Smooth muscle cell (in vitro differentiated cells): ENCODE measurements at regions not wholly inside any gene's neighbourhood (a gene's known extent, or its start where the extent isn't known, plus 50 kb on each side); places are given as distances from the start of the nearest gene placed in this dataset.
A peak's percentile ranks its signal among the peaks of the same experiment; 100 is the strongest.

Experiments
- DNase-seq: peaks from one replicate; lab custom pipeline; 2025; ENCODE audit not compliant: unreplicated experiment; lab: John Stamatoyannopoulos, UW
- H2AFZ ChIP-seq: fragments of 200-600 bp; sonication (generic); 2 replicates; pipeline ENCODE4 v1.6.0; 2016; ENCODE audit warnings: antibody characterized with exemption, low read depth, mild to moderate bottlenecking
- H3F3A ChIP-seq: fragments of 200-600 bp; sonication (generic); 2 replicates; pipeline ENCODE4 v1.6.0; 2017; ENCODE audit warnings: antibody characterized with exemption, low read depth
- H3K27ac ChIP-seq: fragments of 200-600 bp; sonication (generic); 2 replicates; pipeline ENCODE4 v1.5.1; 2016; ENCODE audit warnings: low read depth, mild to moderate bottlenecking
- H3K27me3 ChIP-seq: fragments of 200-600 bp; sonication (generic); 2 replicates; pipeline ENCODE4 v1.6.1; 2016; ENCODE audit warnings: low read depth, mild to moderate bottlenecking
- H3K36me3 ChIP-seq: fragments of 200-600 bp; sonication (generic); 2 replicates; pipeline ENCODE4 v1.5.1; 2016; ENCODE audit warnings: low read depth
- H3K4me1 ChIP-seq: fragments of 200-600 bp; sonication (generic); 2 replicates; pipeline ENCODE4 v1.5.1; 2016; ENCODE audit warnings: low read depth
- H3K4me2 ChIP-seq: fragments of 200-600 bp; sonication (generic); 2 replicates; pipeline ENCODE4 v1.6.0; 2016; ENCODE audit warnings: mild to moderate bottlenecking
- H3K4me3 ChIP-seq: fragments of 200-600 bp; sonication (generic); 2 replicates; pipeline ENCODE4 v1.5.1; 2016; ENCODE audit warnings: mild to moderate bottlenecking
- H3K79me2 ChIP-seq: fragments of 200-600 bp; sonication (generic); 2 replicates; pipeline ENCODE4 v1.6.0; 2016; ENCODE audit warnings: low read depth, mild to moderate bottlenecking
- H3K9ac ChIP-seq: fragments of 200-600 bp; sonication (generic); 2 replicates; pipeline ENCODE4 v1.6.0; 2016; ENCODE audit warnings: low read depth
- H3K9me3 ChIP-seq: fragments of 200-600 bp; sonication (generic); replicated peaks from 2 replicates; pipeline ENCODE4 v1.5.1; 2016; ENCODE audit warnings: low read depth
- H4K20me1 ChIP-seq: fragments of 200-600 bp; sonication (generic); 2 replicates; pipeline ENCODE4 v1.6.0; 2016; ENCODE audit warnings: low read depth
- WGBS: methylation state at CpG from one replicate; pipeline ENCODE4 v1.1.7; 2016; ENCODE audit warnings: low lambda C conversion rate; 5-methylcytosine and 5-hydroxymethylcytosine counted together
- TF ChIP-seq, protein P1 (sequence below): fragments of 200-600 bp; sonication (generic); IDR thresholded peaks from 2 replicates; pipeline ENCODE4 v1.5.1; 2017; ENCODE audit warnings: borderline replicate concordance, mild to moderate bottlenecking, antibody characterized with exemption; ENCODE audit not compliant: insufficient read depth, poor library complexity, severe bottlenecking

DNA sequence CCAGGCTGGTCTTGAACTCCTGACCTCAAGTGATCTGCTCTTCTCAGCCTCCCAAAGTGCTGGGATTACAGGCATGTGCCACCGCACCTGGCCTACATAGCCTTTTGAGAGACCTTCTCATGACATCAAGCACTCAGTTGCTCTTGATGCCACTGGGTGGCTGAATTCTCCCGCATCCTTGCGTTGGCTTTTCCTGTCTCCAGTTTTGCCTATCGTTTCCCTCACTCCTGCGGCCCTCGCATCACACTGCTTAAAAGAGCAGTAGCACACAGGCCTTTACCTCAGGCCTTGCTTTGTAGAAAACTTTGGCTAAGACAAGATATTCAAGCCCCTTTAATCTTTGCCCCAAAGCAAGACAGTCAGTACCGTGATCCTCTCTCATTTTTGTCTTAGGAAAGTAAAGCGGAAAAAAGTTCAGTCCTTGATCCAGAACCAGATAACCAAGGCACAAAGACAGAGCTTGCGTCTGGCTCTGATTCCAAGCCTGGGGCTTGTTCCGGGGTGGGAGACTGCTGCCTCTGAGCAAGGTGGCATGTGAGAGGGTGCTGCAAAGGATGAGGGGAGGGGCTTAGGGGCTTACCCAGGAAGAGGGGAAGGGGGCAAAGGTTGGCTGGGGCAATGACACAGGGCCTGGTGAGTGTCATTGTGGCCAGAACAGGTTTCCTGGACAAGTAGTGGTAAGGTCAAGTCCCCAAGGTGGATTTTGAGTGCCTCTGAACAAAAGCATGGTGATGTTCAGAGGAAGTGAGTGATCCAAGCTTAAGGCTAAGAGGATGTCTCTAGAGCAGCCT is 175.0 kb upstream of the TLE3 start:
- Histone ChIP-seq H3K36me3 (no peaks in the 10 kb centered on the region), H3K9me3 (no peaks in the 10 kb centered on the region), H3K4me2 (no peak overlapping the region), H3K79me2 (no peaks in the 10 kb centered on the region), H3K9ac (no peak overlapping the region), H3F3A (peaks cover 19% of the 10 kb centered on the region), H3K4me3 (no peak overlapping the region), H2AFZ (no peak overlapping the region), H3K27me3 (no peaks in the 10 kb centered on the region), H3K4me1 (peaks cover 22% of the 10 kb centered on the region), H3K27ac (peak overlapping the region; percentile 17), H4K20me1 (no peaks in the 10 kb centered on the region)
- TF ChIP-seq, protein P1, sequence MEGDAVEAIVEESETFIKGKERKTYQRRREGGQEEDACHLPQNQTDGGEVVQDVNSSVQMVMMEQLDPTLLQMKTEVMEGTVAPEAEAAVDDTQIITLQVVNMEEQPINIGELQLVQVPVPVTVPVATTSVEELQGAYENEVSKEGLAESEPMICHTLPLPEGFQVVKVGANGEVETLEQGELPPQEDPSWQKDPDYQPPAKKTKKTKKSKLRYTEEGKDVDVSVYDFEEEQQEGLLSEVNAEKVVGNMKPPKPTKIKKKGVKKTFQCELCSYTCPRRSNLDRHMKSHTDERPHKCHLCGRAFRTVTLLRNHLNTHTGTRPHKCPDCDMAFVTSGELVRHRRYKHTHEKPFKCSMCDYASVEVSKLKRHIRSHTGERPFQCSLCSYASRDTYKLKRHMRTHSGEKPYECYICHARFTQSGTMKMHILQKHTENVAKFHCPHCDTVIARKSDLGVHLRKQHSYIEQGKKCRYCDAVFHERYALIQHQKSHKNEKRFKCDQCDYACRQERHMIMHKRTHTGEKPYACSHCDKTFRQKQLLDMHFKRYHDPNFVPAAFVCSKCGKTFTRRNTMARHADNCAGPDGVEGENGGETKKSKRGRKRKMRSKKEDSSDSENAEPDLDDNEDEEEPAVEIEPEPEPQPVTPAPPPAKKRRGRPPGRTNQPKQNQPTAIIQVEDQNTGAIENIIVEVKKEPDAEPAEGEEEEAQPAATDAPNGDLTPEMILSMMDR = no peak
- no peak for DNase-seq
- 64% methylated on average over 10 of the region's 10 CpGs for WGBS

DNA sequence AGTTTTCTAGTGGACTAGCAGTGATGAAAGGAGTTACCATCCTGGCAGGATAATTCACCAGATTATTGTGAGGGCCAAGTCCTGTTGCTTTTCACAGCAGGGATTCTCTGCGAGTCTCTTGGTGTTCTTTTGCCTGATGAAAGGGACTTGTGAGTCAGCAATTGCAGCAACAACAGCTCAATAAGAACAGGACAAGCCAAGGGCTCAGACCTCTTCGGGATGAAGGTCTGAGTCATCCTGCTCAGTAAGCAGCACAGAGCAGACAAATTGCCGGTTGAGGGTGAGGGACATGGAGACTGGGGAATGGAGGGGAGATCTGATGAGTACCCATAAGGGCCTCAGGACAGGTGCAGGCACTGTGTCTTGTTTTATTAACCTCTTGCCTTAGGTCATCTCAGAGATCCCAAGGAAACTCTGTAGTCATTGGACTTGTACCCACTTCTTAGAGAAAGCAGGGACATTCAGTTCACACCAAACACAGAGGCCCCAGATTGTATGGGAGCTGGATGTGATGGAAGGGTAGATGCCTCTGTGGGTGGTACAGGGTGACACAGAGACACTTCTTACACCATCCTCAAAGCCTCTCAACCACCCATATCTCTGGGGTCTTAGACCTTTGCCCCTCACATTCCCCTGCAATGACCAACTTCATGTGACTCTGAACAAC is 173.8 kb upstream of the TLE3 start:
- Histone ChIP-seq H3F3A (peaks cover 19% of the 10 kb centered on the region), H2AFZ (no peak overlapping the region), H3K4me2 (peak overlapping the region; percentile 31), H3K4me3 (no peak overlapping the region), H3K79me2 (no peaks in the 10 kb centered on the region), H3K9me3 (no peaks in the 10 kb centered on the region), H3K27me3 (no peaks in the 10 kb centered on the region), H3K9ac (no peak overlapping the region), H3K27ac (peak overlapping the region; percentile 50), H3K36me3 (no peaks in the 10 kb centered on the region), H3K4me1 (peaks cover 27% of the 10 kb centered on the region), H4K20me1 (no peaks in the 10 kb centered on the region)
- DNase-seq = no peak
- TF ChIP-seq, protein P1 = no peak
- 0% methylated on average over 3 of the region's 3 CpGs for WGBS

DNA sequence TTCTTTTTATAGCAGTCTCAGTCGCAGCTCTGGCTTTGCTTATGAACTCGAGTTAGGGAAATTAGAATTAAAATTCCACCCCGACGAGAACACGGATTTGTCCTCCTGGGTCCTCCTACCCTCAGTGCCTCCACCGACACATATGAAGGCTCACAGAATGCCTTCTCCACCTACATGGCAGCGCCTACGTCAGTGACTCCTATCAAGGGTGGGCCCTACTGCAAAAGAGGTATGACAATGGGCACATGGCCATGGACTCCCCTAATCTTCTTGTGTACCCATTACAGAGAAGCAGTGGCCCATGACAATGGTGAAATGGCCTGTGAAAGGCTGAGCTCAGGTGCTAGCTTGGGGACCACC is 173.0 kb upstream of the TLE3 start:
- no peaks in the 10 kb centered on the region for H3K27me3 ChIP-seq
- TF ChIP-seq, protein P1 = no peak
- peak overlapping the region; percentile 24 for H3K4me2 ChIP-seq
- H3K27ac ChIP-seq = peak overlapping the region; percentile 50
- H3F3A ChIP-seq = peaks cover 19% of the 10 kb centered on the region
- DNase-seq = no peak
- no peaks in the 10 kb centered on the region for H3K79me2 ChIP-seq
- no peaks in the 10 kb centered on the region for H3K36me3 ChIP-seq
- WGBS = 74% methylated on average over 8 of the region's 8 CpGs
- no peaks in the 10 kb centered on the region for H3K9me3 ChIP-seq
- no peaks in the 10 kb centered on the region for H4K20me1 ChIP-seq
- H3K4me3 ChIP-seq = no peak overlapping the region
- H2AFZ ChIP-seq = no peak overlapping the region
- no peak overlapping the region for H3K9ac ChIP-seq
- peaks cover 27% of the 10 kb centered on the region for H3K4me1 ChIP-seq
